ENCODE measurements at regions not wholly inside any gene's neighbourhood (a gene's known extent, or its start where the extent isn't known, plus 50 kb on each side); places are given as distances from the start of the nearest gene placed in this dataset.

- TF ChIP-seq CTCF (IDR thresholded peaks at IDR 0.05) = no peak
- TF ChIP-seq EZH2 (IDR thresholded peaks at IDR 0.05) = no peak
These were observed 174.2 kb downstream of the PTEN start for GRCh38 chr10:88037623-88038022.

Data from neural progenitor cell (in vitro differentiated cells).